Neural crest cell (in vitro differentiated cells): ENCODE measurements at regions not wholly inside any gene's neighbourhood (a gene's known extent, or its start where the extent isn't known, plus 50 kb on each side); places are given as distances from the start of the nearest gene placed in this dataset.

Experiments
- DNase-seq: peaks from one replicate; pipeline ENCODE4 v3.0.0; 2021; ENCODE audit warnings: low read depth, mixed read lengths, low spot score
- H3K27ac Mint-ChIP-seq: one replicate; pipeline ENCODE4 v1.8.0; 2021; ENCODE audit warnings: mild to moderate bottlenecking, mixed read lengths; ENCODE audit not compliant: unreplicated experiment
- H3K27me3 Mint-ChIP-seq: 2 replicates; pipeline ENCODE4 v1.8.0; 2021; ENCODE audit warnings: low read depth, mild to moderate bottlenecking, mixed read lengths
- H3K36me3 Mint-ChIP-seq: 2 replicates; pipeline ENCODE4 v1.8.0; 2021; ENCODE audit warnings: low read depth, mild to moderate bottlenecking, mixed read lengths
- H3K4me1 Mint-ChIP-seq: 2 replicates; pipeline ENCODE4 v1.8.0; 2021; ENCODE audit warnings: mixed read lengths
- H3K4me3 Mint-ChIP-seq: one replicate; pipeline ENCODE4 v1.8.0; 2021; ENCODE audit warnings: mild to moderate bottlenecking, mixed read lengths
- H3K9me3 Mint-ChIP-seq: 2 replicates; pipeline ENCODE4 v1.8.0; 2021; ENCODE audit warnings: mixed read lengths
- TF ChIP-seq, protein P1 (sequence below): fragments of 200-600 bp; sonication (generic); conservative IDR thresholded peaks from 2 replicates; pipeline ENCODE4 v1.5.0; 2021; ENCODE audit warnings: antibody characterized with exemption, mild to moderate bottlenecking

DNA sequence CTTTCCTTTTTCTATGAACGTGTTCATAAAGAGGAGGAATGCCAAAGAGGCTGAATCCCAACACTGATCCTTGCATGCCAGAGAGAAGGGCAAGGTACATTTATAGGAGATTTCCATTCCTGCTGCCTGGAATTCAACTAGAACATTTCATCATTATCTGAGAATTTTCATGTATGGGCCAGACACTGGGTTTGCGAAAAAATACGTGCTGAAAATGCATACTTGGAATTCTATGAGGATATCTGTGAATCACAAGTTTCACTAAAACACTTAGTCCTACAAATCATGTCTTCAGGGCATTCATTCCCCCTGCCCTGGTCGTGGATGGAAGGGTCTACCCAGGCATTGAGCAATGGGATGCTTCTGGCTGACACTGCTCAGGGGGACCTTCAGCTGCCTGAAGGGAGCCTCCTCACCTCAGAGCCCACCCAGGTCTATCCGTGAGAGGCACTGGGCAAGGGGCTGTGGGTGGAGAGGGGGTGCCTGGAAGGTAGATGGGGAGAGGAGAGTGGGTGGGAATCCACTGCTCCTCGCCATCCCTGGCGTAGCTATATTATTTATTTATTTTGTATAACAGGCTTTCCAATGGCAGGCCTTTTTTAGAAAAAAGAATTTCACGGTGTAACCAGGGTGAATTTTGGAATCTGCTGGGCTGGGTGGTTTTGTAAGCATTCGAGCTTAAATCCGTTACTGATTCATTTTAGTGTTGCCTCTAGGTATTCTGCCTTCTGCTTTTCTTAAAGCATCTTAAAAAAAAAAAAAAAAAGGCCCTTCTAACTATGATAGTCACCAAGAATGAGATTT is 560.6 kb upstream of the ID2 start:
- Mint-ChIP-seq H3K4me1 (peaks cover 44% of the 10 kb centered on the region), H3K36me3 (peaks cover 3% of the 10 kb centered on the region), H3K27me3 (no peaks in the 10 kb centered on the region), H3K27ac (no peak overlapping the region), H3K9me3 (no peaks in the 10 kb centered on the region), H3K4me3 (no peak overlapping the region)
- no peak for DNase-seq
- TF ChIP-seq, protein P1, sequence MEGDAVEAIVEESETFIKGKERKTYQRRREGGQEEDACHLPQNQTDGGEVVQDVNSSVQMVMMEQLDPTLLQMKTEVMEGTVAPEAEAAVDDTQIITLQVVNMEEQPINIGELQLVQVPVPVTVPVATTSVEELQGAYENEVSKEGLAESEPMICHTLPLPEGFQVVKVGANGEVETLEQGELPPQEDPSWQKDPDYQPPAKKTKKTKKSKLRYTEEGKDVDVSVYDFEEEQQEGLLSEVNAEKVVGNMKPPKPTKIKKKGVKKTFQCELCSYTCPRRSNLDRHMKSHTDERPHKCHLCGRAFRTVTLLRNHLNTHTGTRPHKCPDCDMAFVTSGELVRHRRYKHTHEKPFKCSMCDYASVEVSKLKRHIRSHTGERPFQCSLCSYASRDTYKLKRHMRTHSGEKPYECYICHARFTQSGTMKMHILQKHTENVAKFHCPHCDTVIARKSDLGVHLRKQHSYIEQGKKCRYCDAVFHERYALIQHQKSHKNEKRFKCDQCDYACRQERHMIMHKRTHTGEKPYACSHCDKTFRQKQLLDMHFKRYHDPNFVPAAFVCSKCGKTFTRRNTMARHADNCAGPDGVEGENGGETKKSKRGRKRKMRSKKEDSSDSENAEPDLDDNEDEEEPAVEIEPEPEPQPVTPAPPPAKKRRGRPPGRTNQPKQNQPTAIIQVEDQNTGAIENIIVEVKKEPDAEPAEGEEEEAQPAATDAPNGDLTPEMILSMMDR: no peak

DNA sequence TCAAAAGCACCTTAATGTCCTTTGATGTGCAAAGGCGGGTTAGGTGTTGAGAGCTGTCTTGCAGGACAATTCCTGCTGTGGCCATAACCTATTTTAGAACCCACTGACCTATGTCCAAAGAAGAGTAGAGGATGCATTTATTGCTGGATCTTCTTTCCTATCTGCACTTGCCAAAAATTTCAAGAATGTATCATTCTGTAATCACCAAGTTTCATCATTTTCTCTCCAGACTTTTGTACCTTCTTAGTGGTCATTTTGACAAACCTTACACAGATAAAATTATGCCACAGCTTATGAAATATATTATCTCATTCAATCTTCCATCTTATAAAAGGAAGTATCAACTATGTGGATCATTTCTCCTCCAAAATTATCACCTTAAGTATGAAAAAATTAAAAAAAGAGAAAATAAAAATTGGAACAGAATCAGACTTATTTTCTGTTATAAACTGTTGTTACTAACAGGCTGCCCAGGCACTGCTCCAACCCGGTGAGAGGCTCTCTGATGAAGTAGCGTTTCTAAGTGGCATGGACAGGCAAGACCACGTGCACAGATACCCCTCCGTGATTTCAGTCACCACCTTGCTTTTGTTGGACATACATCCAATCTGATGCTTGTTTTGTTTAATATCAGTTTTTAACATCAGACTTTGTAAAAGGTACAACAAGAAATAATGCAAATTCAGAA is 559.9 kb upstream of the ID2 start:
- Mint-ChIP-seq H3K36me3 (peaks cover 5% of the 10 kb centered on the region), H3K27ac (no peak overlapping the region), H3K4me1 (peaks cover 44% of the 10 kb centered on the region), H3K27me3 (no peaks in the 10 kb centered on the region), H3K4me3 (no peak overlapping the region), H3K9me3 (no peaks in the 10 kb centered on the region)
- no peak for DNase-seq
- TF ChIP-seq, protein P1: no peak

DNA sequence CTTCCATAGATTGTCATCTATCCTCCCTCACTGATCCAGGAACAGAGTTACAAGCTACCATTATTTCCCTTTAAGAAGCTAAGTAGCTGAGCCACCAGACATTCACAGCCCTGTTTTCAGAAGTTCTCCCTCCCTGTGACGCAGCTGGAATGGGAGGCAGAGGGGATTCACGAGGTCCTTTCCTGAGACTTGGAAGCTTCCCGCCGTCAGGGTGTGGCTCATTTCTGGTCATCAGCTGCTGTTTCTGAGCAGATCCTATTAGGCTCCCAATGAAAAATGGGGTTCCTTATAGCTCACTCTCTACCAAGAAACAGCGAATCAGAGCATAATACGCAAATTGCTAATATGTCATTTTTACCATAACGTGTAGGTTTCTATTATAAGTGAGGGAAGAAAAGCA is 559.3 kb upstream of the ID2 start:
- TF ChIP-seq, protein P1: no peak
- H3K4me3 Mint-ChIP-seq: no peak overlapping the region
- H3K4me1 Mint-ChIP-seq: peaks cover 42% of the 10 kb centered on the region
- H3K27me3 Mint-ChIP-seq: no peaks in the 10 kb centered on the region
- no peak overlapping the region for H3K27ac Mint-ChIP-seq
- H3K9me3 Mint-ChIP-seq: no peaks in the 10 kb centered on the region
- no peak for DNase-seq
- H3K36me3 Mint-ChIP-seq: peaks cover 5% of the 10 kb centered on the region

DNA sequence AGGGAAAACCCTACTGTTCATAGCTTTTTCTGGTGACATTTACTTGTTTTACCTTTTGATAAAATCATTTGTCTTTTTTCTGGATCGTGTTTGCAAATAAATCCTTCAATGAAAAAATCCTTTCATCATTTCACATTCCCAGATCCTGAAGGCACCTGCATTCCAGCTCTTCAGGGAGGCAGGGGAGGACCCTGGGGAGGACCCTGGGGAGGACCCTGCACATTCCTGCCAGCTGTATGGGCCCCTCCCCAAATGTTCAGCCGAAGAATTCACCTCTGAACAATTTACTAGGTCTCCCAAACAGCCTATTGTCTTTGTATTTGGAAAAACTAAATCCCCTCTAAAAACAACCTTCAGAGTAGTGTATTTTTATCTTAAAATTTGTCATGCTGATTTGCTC is 558.4 kb upstream of the ID2 start:
- H3K36me3 Mint-ChIP-seq: peaks cover 8% of the 10 kb centered on the region
- H3K9me3 Mint-ChIP-seq: peaks cover 4% of the 10 kb centered on the region
- no peak for DNase-seq
- peaks cover 34% of the 10 kb centered on the region for H3K4me1 Mint-ChIP-seq
- H3K27me3 Mint-ChIP-seq: no peaks in the 10 kb centered on the region
- TF ChIP-seq, protein P1: no peak
- H3K4me3 Mint-ChIP-seq: no peak overlapping the region
- H3K27ac Mint-ChIP-seq: no peak overlapping the region

DNA sequence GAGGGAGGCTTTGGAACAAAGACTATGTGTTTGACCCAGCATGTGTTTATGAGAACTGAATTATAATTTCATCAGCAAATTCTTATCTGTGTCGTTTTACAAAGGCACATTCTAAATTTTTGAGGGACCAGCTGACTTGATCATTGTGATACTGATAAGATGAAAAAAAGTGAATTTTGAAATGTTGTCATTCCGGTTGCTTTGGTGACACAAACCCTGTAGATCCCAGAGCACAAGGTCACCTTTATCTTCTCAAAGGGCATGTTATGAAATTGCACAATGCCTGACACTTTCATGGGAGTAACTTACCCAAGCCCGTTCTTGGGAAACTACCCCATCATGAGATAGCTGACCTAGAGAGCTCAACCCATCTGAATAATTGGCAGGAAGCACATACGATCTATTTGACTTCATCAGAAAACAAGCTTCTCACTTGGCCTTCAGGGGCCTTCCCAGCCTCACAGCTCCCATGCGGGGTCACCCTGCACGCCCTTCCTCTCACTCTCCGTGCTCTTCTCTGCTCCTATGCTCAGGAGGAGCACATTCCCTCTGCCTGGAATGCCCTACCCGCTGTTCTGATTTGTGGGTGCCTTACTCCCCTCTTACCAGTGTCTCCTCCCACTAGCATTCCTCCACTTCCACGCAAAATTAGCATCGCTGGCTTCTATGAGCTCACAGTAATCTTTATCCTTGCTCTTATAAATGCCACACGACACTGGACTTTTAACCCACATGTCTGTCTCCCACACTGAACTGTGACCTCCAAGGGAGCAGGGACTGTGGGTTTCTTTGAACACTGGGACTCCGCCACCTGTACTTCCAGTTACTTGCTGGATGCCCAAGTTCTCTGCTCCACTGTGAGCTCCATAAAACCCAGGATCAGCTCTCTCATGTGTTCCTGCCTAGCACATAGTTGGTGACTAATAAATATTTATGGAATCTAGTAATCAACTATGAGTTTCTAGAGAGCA is 555.8 kb upstream of the ID2 start:
- H3K27me3 Mint-ChIP-seq: no peaks in the 10 kb centered on the region
- H3K36me3 Mint-ChIP-seq: peaks cover 12% of the 10 kb centered on the region
- H3K27ac Mint-ChIP-seq: peak overlapping the region; percentile 40
- no peak overlapping the region for H3K4me3 Mint-ChIP-seq
- TF ChIP-seq, protein P1: no peak
- H3K4me1 Mint-ChIP-seq: peaks cover 8% of the 10 kb centered on the region
- peaks cover 6% of the 10 kb centered on the region for H3K9me3 Mint-ChIP-seq
- DNase-seq: no peak
